ENCODE measurements at regions not wholly inside any gene's neighbourhood (a gene's known extent, or its start where the extent isn't known, plus 50 kb on each side); places are given as distances from the start of the nearest gene placed in this dataset.

DNA sequence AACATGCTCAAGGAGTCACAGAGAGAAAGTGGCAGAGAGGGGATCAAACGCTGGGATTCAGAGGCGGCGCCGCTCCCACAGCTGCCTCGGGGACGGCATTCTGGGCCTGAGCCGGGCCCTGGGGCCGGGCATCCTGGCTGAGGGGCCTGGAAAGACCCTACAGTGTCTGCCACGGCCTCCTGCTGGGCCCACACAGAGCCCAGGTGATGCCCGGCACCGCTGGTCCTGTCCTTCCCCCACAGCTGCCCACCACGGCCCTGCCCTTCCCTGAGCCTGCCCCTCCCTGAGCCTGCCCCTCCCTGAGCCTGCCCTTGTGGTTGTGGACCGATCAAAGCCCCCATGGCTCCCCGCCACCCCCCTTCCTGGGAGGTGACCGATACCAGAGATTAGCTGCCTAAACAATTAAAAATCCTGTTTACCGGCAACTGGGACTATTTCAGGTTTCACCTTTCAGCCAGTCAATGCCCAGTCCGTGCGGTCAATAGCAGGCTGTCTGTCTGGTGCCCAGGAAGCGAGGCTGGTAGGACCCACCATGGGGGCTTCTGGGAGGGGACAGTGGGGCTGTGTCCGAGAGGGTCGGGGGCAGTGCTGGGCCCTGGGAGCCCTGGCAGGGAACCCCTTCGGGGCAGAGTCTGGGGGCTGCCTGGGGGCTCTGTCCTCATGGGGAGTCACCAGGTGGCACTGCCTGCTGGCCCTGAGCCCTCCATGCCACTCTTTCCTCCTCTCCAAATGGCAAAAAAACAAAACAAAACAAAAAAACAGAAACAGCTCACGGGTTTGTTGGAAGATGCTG lies 55.4 kb upstream of the GATA5 start:
- TF ChIP-seq CTCF (IDR thresholded peaks at IDR 0.05 in 8 of 11, conservative IDR thresholded peaks at IDR 0.05 in 3 of 11) (no peak), POLR2A (IDR thresholded peaks at IDR 0.05) (no peak), POLR2AphosphoS5 (IDR thresholded peaks at IDR 0.05) (no peak)
- no peaks in the 10 kb centered on the region for H3K9me3 ChIP-seq
- H3K4me1 ChIP-seq, result no peaks in the 10 kb centered on the region
- no peaks in the 10 kb centered on the region for H3K36me3 ChIP-seq
- H3K4me3 ChIP-seq, result no peak overlapping the region
- no peak for DNase-seq
- peaks cover 0 to 73% (median 3%) of the 10 kb centered on the region in 7 donors for H3K27me3 ChIP-seq (replicated peaks in 1 of 7)
- WGBS, 5 donors, result 85 to 96% (median 88%) methylated on average over 20 to 23 of the region's 23 CpGs
- no peak overlapping the region for H3K27ac ChIP-seq
- intact Hi-C loops (cut with DNase I; ENCODE audit: low total_unique reads), result no loop called here

- 82 to 94% (median 91%) methylated on average over 7 to 12 of the region's 12 CpGs for WGBS, 5 donors
- TF ChIP-seq POLR2A (IDR thresholded peaks at IDR 0.05), result no peak
- TF ChIP-seq CTCF (IDR thresholded peaks at IDR 0.05 in 8 of 11, conservative IDR thresholded peaks at IDR 0.05 in 3 of 11), result no peak
- no peak for TF ChIP-seq POLR2AphosphoS5 (IDR thresholded peaks at IDR 0.05)
- no peak overlapping the region for H3K27ac ChIP-seq
- H3K4me1 ChIP-seq, result no peaks in the 10 kb centered on the region
- H3K4me3 ChIP-seq, result no peak overlapping the region
- no peaks in the 10 kb centered on the region for H3K9me3 ChIP-seq
- no peak for DNase-seq
- intact Hi-C loops (cut with DNase I; ENCODE audit: low total_unique reads), result no loop called here
- peaks cover 0 to 71% (median 0%) of the 10 kb centered on the region in 7 donors for H3K27me3 ChIP-seq (replicated peaks in 1 of 7)
- no peaks in the 10 kb centered on the region for H3K36me3 ChIP-seq
Observed at GRCh38 chr20:62532921-62533320, 57.1 kb upstream of the GATA5 start.

GRCh38 chr20:62533591-62534495 lies 58.0 kb upstream of the GATA5 start:
- H3K27ac ChIP-seq, result no peak overlapping the region
- WGBS, 5 donors, result 47 to 67% (median 62%) methylated on average over 13 to 19 of the region's 19 CpGs

More at GRCh38 chr20:62533591-62534495, 58.0 kb upstream of the GATA5 start:
- TF ChIP-seq CTCF (IDR thresholded peaks at IDR 0.05 in 8 of 11, conservative IDR thresholded peaks at IDR 0.05 in 3 of 11) (no peak), POLR2AphosphoS5 (IDR thresholded peaks at IDR 0.05) (no peak)
- intact Hi-C loops (cut with DNase I; ENCODE audit: low total_unique reads), result no loop called here
- DNase-seq, result no peak
- H3K4me3 ChIP-seq, result no peak overlapping the region
- H3K4me1 ChIP-seq, result no peaks in the 10 kb centered on the region
- H3K36me3 ChIP-seq, result no peaks in the 10 kb centered on the region
- peaks cover 0 to 74% (median 0%) of the 10 kb centered on the region in 7 donors for H3K27me3 ChIP-seq (replicated peaks in 1 of 7)
- H3K9me3 ChIP-seq, result no peaks in the 10 kb centered on the region

Data from spleen (tissue), 11 donors.